CD14-positive monocyte (primary cell): ENCODE measurements at regions not wholly inside any gene's neighbourhood (a gene's known extent, or its start where the extent isn't known, plus 50 kb on each side); places are given as distances from the start of the nearest gene placed in this dataset.

Experiments used
- DNase-seq, 3 donors: peaks; one replicate each; pipeline ENCODE4 v3.0.0-alpha.2; 2011 to 2022
- H2AFZ ChIP-seq: 2 replicates; pipeline ENCODE4 v1.6.0; 2012; ENCODE audit warnings: mild to moderate bottlenecking, low read depth, low read length, inconsistent platforms; ENCODE audit not compliant: insufficient read depth, poor library complexity, severe bottlenecking
- H3K27ac ChIP-seq, 2 donors: 1 replicate in 1 of 2; 2 replicates in 1 of 2; pipeline ENCODE4 v1.5.1; 2012 to 2013; ENCODE audit warnings: low read length in 2 of 2, control low read depth in 1 of 2, inconsistent platforms in 1 of 2, low read depth in 1 of 2, mild to moderate bottlenecking in 1 of 2
- H3K27me3 ChIP-seq, 2 donors: one replicate each; pipeline versions ENCODE4 v1.6.0 to v1.6.1; 2011 to 2013; ENCODE audit warnings: low read length in 2 of 2; ENCODE audit not compliant: control insufficient read depth in 2 of 2, insufficient read depth in 2 of 2
- H3K36me3 ChIP-seq, 2 donors: replicated peaks in 1 of 2; 1 replicate in 1 of 2; 2 replicates in 1 of 2; pipeline versions ENCODE4 v1.5.1 to v1.6.1; 2012 to 2013; ENCODE audit warnings: low read length in 2 of 2, control low read depth in 1 of 2, inconsistent platforms in 1 of 2, mild to moderate bottlenecking in 1 of 2; ENCODE audit not compliant: insufficient read depth in 2 of 2, control insufficient read depth in 1 of 2
- H3K4me1 ChIP-seq, 2 donors: 1 replicate in 1 of 2; 2 replicates in 1 of 2; pipeline versions ENCODE4 v1.5.1 to v1.6.1; 2012 to 2013; ENCODE audit warnings: low read length in 2 of 2, control low read depth in 1 of 2, inconsistent platforms in 1 of 2, mild to moderate bottlenecking in 1 of 2, moderate library complexity in 1 of 2; ENCODE audit not compliant: insufficient read depth in 2 of 2, control insufficient read depth in 1 of 2
- H3K4me2 ChIP-seq: replicated peaks from 2 replicates; pipeline ENCODE3; 2012; ENCODE audit warnings: low read length, moderate library complexity, mild to moderate bottlenecking; ENCODE audit not compliant: poor library complexity, severe bottlenecking; ENCODE audit errors: extremely low read depth
- H3K4me3 ChIP-seq, 3 experiments: fragments of 200-600 bp in 1 of 3; sonication (generic) in 1 of 3; replicated peaks in 1 of 3; 1 replicate in 2 of 3; 2 replicates in 1 of 3; pipeline ENCODE4 v1.5.1; 2011 to 2013; ENCODE audit warnings: low read length in 3 of 3, mild to moderate bottlenecking in 3 of 3, control low read depth in 2 of 3, low read depth in 2 of 3, inconsistent platforms in 1 of 3, moderate library complexity in 1 of 3
- H3K79me2 ChIP-seq: 2 replicates; pipeline ENCODE4 v1.6.0; 2012; ENCODE audit warnings: mild to moderate bottlenecking, control low read depth, inconsistent platforms, low read length, moderate library complexity; ENCODE audit not compliant: insufficient read depth
- H3K9ac ChIP-seq: 2 replicates; pipeline ENCODE4 v1.6.0; 2017; ENCODE audit warnings: low read length, mild to moderate bottlenecking; ENCODE audit not compliant: insufficient read depth, poor library complexity, severe bottlenecking
- H3K9me3 ChIP-seq, 2 donors: replicated peaks in 1 of 2; 1 replicate in 1 of 2; 2 replicates in 1 of 2; pipeline versions ENCODE4 v1.5.1 to v1.6.1; 2012 to 2013; ENCODE audit warnings: low read length in 2 of 2, control low read depth in 1 of 2; ENCODE audit not compliant: control insufficient read depth in 1 of 2, insufficient read depth in 1 of 2
- H4K20me1 ChIP-seq: 2 replicates; pipeline ENCODE4 v1.6.0; 2012; ENCODE audit warnings: mild to moderate bottlenecking, low read length, control low read depth, moderate library complexity; ENCODE audit not compliant: insufficient read depth
- H3K27ac Mint-ChIP-seq, 7 donors: one replicate each; pipeline ENCODE4 v1.8.0; 2020; ENCODE audit warnings: mild to moderate bottlenecking in 7 of 7, mixed read lengths in 7 of 7, moderate library complexity in 6 of 7, inconsistent platforms in 2 of 7
- H3K27me3 Mint-ChIP-seq, 3 donors: one replicate each; pipeline ENCODE4 v1.8.0; 2021 to 2022; ENCODE audit warnings: low read depth in 3 of 3, mild to moderate bottlenecking in 3 of 3, mixed read lengths in 3 of 3, moderate library complexity in 3 of 3, inconsistent platforms in 1 of 3
- H3K36me3 Mint-ChIP-seq, 2 donors: one replicate each; pipeline ENCODE4 v1.8.0; 2020; ENCODE audit warnings: mixed read lengths in 2 of 2, inconsistent platforms in 1 of 2, mild to moderate bottlenecking in 1 of 2
- H3K4me1 Mint-ChIP-seq: one replicate; pipeline ENCODE4 v1.8.0; 2020; ENCODE audit warnings: mild to moderate bottlenecking, mixed read lengths
- H3K4me3 Mint-ChIP-seq, 2 donors: one replicate each; pipeline ENCODE4 v1.8.0; 2020; ENCODE audit warnings: mild to moderate bottlenecking in 2 of 2, mixed read lengths in 2 of 2, moderate library complexity in 1 of 2
- H3K9me3 Mint-ChIP-seq, 7 donors: one replicate each; pipeline ENCODE4 v1.8.0; 2020 to 2022; ENCODE audit warnings: mixed read lengths in 7 of 7, mild to moderate bottlenecking in 6 of 7, moderate library complexity in 6 of 7, inconsistent platforms in 2 of 7
- CTCF ChIP-seq: fragments of 200-600 bp; IDR thresholded peaks from one replicate; pipeline ENCODE4 v1.8.0; 2022; ENCODE audit warnings: antibody characterized with exemption, mild to moderate bottlenecking
- WGBS: methylation state at CpG from one replicate; pipeline ENCODE4 v1.1.5; 2013; ENCODE audit warnings: missing lambda C conversion rate; ENCODE audit not compliant: insufficient coverage; 5-methylcytosine and 5-hydroxymethylcytosine counted together
- intact Hi-C, 2 donors: fragments of 100-400 bp; cut with micrococcal nuclease; formaldehyde crosslinking; loops; one replicate each; pipeline versions ENCODE4 v1.15.0 to v1.15.1; 2023

DNA sequence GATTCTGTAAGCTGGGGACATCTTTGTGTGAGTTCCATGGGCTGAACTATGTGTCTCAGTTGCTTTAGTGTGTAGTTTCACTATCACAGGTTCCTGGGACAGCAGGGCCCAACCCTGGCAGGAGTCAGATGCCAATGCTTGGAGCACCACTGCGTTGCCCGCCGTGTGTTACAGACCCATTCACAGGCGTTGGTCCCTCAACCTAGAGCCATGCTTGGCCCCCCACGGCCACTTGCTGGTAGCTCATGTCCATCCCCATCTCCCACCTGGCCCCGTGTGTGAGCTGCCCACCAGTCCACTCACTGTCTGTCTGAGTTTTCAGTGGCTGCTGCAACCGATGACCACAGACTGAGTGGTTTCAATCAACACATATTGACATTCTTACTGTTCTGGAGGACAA, 546.9 kb downstream of the TCERG1L start:
- Histone ChIP-seq H3K27ac (no peak overlapping the region), H2AFZ (no peak overlapping the region), H4K20me1 (no peaks in the 10 kb centered on the region), H3K36me3 (no peaks in the 10 kb centered on the region), H3K4me3 (no peak overlapping the region), H3K9me3 (peaks cover 20 to 70% of the 10 kb centered on the region in 2 donors), H3K4me2 (no peak overlapping the region), H3K9ac (no peak overlapping the region), H3K4me1 (no peaks in the 10 kb centered on the region), H3K27me3 (no peaks in the 10 kb centered on the region), H3K79me2 (no peaks in the 10 kb centered on the region)
- intact Hi-C loops: no loop called here
- Mint-ChIP-seq H3K4me1 (no peaks in the 10 kb centered on the region), H3K4me3 (no peak overlapping the region), H3K9me3 (peaks cover 25 to 56% (median 31%) of the 10 kb centered on the region in 7 donors), H3K27me3 (peaks cover 0 to 6% (median 2%) of the 10 kb centered on the region in 3 donors), H3K36me3 (no peaks in the 10 kb centered on the region), H3K27ac (peak overlapping the region in 1 of 7 donors; percentile 60)
- TF ChIP-seq CTCF: no peak
- WGBS: 79% methylated on average over 7 of the region's 7 CpGs
- no peak for DNase-seq

- no peak overlapping the region for H3K9ac ChIP-seq
- no peaks in the 10 kb centered on the region for H4K20me1 ChIP-seq
- peaks cover 26 to 54% (median 35%) of the 10 kb centered on the region in 7 donors for H3K9me3 Mint-ChIP-seq
- H3K27me3 Mint-ChIP-seq: peaks cover 0 to 8% (median 2%) of the 10 kb centered on the region in 3 donors
- no peaks in the 10 kb centered on the region for H3K36me3 ChIP-seq
- no peaks in the 10 kb centered on the region for H3K79me2 ChIP-seq
- H3K4me1 ChIP-seq: no peaks in the 10 kb centered on the region
- no peak for TF ChIP-seq CTCF
- no peak overlapping the region for H3K27ac ChIP-seq
- intact Hi-C loops: no loop called here
- H3K4me3 ChIP-seq: no peak overlapping the region
- DNase-seq: no peak
- H3K4me1 Mint-ChIP-seq: no peaks in the 10 kb centered on the region
- WGBS: 79% methylated on average over 4 of the region's 4 CpGs
- H3K27ac Mint-ChIP-seq: no peak overlapping the region
- no peak overlapping the region for H3K4me3 Mint-ChIP-seq
- no peak overlapping the region for H3K4me2 ChIP-seq
- no peak overlapping the region for H2AFZ ChIP-seq
- no peaks in the 10 kb centered on the region for H3K36me3 Mint-ChIP-seq
- H3K27me3 ChIP-seq: no peaks in the 10 kb centered on the region
- H3K9me3 ChIP-seq: peaks cover 20 to 65% of the 10 kb centered on the region in 2 donors
Measured at GRCh38 chr10:130766071-130766470, 545.5 kb downstream of the TCERG1L start.
